ENCODE measurements at regions not wholly inside any gene's neighbourhood (a gene's known extent, or its start where the extent isn't known, plus 50 kb on each side); places are given as distances from the start of the nearest gene placed in this dataset.

GRCh38 chr11:134514354-134514951, 102.4 kb upstream of the B3GAT1 start:
- TF ChIP-seq CTCF (IDR thresholded peaks at IDR 0.05) (no peak), POLR2A (IDR thresholded peaks at IDR 0.05) (no peak), POLR2AphosphoS5 (IDR thresholded peaks at IDR 0.05) (no peak), EP300 (IDR thresholded peaks at IDR 0.05; ENCODE audit: low read depth) (no peak)
